GM21528 (cell line): ENCODE measurements at regions not wholly inside any gene's neighbourhood (a gene's known extent, or its start where the extent isn't known, plus 50 kb on each side); places are given as distances from the start of the nearest gene placed in this dataset.

Experiments used
- ATAC-seq: cut with Tn5 transposase; IDR thresholded peaks from one replicate; pipeline ENCODE4 v1.9.1; 2021; ENCODE audit warnings: mild to moderate bottlenecking, moderate library complexity; ENCODE audit not compliant: unreplicated experiment, low FRiP score

- ATAC-seq: no peak
Measured at GRCh38 chr20:59429396-59429795, 129.0 kb downstream of the EDN3 start.

- no peak for ATAC-seq
Measured at GRCh38 chr20:59431014-59431413, 130.6 kb downstream of the EDN3 start.

- no peak for ATAC-seq
Measured at GRCh38 chr20:59434960-59435359, 134.5 kb downstream of the EDN3 start.

GRCh38 chr20:59435518-59435917 lies 135.1 kb downstream of the EDN3 start:
- ATAC-seq: no peak

GRCh38 chr20:59437601-59438031 lies 137.2 kb downstream of the EDN3 start:
- no peak for ATAC-seq

GRCh38 chr20:59438201-59438600 lies 137.8 kb downstream of the EDN3 start:
- ATAC-seq: no peak

- ATAC-seq: no peak
Measured at GRCh38 chr20:59439243-59439642, 138.8 kb downstream of the EDN3 start.

GRCh38 chr20:59441306-59441705 lies 140.9 kb downstream of the EDN3 start:
- no peak for ATAC-seq

GRCh38 chr20:59441860-59442810 lies 141.7 kb downstream of the EDN3 start:
- no peak for ATAC-seq

GRCh38 chr20:59443550-59443949 lies 143.1 kb downstream of the EDN3 start:
- no peak for ATAC-seq

GRCh38 chr20:59446376-59446775 lies 146.0 kb downstream of the EDN3 start:
- no peak for ATAC-seq

GRCh38 chr20:59448196-59448595 lies 147.8 kb downstream of the EDN3 start:
- ATAC-seq: no peak

GRCh38 chr20:59448851-59449444 lies 148.5 kb downstream of the EDN3 start:
- no peak for ATAC-seq

GRCh38 chr20:59451066-59451630 lies 150.7 kb downstream of the EDN3 start:
- no peak for ATAC-seq

- ATAC-seq: no peak
Measured at GRCh38 chr20:59451641-59452040, 151.2 kb downstream of the EDN3 start.

GRCh38 chr20:59452856-59453255 lies 151.5 kb upstream of the PHACTR3 start:
- no peak for ATAC-seq

GRCh38 chr20:59453759-59454560 lies 150.4 kb upstream of the PHACTR3 start:
- no peak for ATAC-seq

GRCh38 chr20:59455402-59456341 lies 148.7 kb upstream of the PHACTR3 start:
- ATAC-seq: no peak
